Epithelial cell of proximal tubule (primary cell): ENCODE measurements at regions not wholly inside any gene's neighbourhood (a gene's known extent, or its start where the extent isn't known, plus 50 kb on each side); places are given as distances from the start of the nearest gene placed in this dataset.

Experiments used
- DNase-seq: peaks from one replicate; pipeline ENCODE4 v3.0.0-alpha.2; 2011; ENCODE audit warnings: low read depth
- H3K4me3 ChIP-seq: 2 replicates; pipeline ENCODE4 v1.5.1; 2011; ENCODE audit warnings: low read depth, mild to moderate bottlenecking, low read length
- CTCF ChIP-seq: conservative IDR thresholded peaks from 2 replicates; pipeline ENCODE4 v1.5.1; 2012; ENCODE audit warnings: low read depth, mild to moderate bottlenecking, low read length

- H3K4me3 ChIP-seq = no peak overlapping the region
- DNase-seq = no peak
- no peak for TF ChIP-seq CTCF
These were observed 763.7 kb upstream of the PHF14 start for GRCh38 chr7:10210000-10210399.

- H3K4me3 ChIP-seq = no peak overlapping the region
- no peak for DNase-seq
- TF ChIP-seq CTCF = no peak
These were observed 762.7 kb upstream of the PHF14 start for GRCh38 chr7:10211016-10211415.

- no peak for TF ChIP-seq CTCF
- no peak for DNase-seq
- H3K4me3 ChIP-seq = no peak overlapping the region
These were observed 761.8 kb upstream of the PHF14 start for GRCh38 chr7:10211861-10212260.

GRCh38 chr7:10212649-10213048 lies 761.0 kb upstream of the PHF14 start:
- no peak overlapping the region for H3K4me3 ChIP-seq
- TF ChIP-seq CTCF = no peak
- no peak for DNase-seq

- no peak overlapping the region for H3K4me3 ChIP-seq
- DNase-seq = no peak
- no peak for TF ChIP-seq CTCF
These were observed 757.2 kb upstream of the PHF14 start for GRCh38 chr7:10216462-10216861.

- DNase-seq = no peak
- no peak overlapping the region for H3K4me3 ChIP-seq
- no peak for TF ChIP-seq CTCF
These were observed 752.6 kb upstream of the PHF14 start for GRCh38 chr7:10221084-10221483.

- no peak overlapping the region for H3K4me3 ChIP-seq
- no peak for TF ChIP-seq CTCF
- no peak for DNase-seq
These were observed 750.7 kb upstream of the PHF14 start for GRCh38 chr7:10222976-10223375.
